ENCODE measurements at regions not wholly inside any gene's neighbourhood (a gene's known extent, or its start where the extent isn't known, plus 50 kb on each side); places are given as distances from the start of the nearest gene placed in this dataset.

DNA sequence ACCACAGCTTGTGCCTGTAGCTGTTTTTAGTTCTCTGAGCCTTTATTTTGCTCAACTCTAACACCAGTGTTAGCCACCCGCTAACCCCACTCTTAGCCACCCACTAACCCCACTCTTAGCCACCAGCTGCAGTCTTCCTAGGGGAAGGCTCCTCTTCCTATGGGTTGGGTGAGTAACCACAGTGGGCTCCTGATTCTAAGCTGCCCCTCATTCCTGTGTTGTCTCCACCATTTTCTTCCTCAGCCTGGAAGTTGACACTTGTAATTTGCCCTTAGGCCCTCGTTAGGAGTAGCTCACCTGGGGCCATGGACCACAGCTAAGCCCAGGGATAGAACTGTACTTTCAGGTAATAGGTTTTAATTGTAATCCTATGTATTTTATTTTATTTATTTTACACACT, 782.9 kb upstream of the TPTE start:
- TF ChIP-seq, protein P1, sequence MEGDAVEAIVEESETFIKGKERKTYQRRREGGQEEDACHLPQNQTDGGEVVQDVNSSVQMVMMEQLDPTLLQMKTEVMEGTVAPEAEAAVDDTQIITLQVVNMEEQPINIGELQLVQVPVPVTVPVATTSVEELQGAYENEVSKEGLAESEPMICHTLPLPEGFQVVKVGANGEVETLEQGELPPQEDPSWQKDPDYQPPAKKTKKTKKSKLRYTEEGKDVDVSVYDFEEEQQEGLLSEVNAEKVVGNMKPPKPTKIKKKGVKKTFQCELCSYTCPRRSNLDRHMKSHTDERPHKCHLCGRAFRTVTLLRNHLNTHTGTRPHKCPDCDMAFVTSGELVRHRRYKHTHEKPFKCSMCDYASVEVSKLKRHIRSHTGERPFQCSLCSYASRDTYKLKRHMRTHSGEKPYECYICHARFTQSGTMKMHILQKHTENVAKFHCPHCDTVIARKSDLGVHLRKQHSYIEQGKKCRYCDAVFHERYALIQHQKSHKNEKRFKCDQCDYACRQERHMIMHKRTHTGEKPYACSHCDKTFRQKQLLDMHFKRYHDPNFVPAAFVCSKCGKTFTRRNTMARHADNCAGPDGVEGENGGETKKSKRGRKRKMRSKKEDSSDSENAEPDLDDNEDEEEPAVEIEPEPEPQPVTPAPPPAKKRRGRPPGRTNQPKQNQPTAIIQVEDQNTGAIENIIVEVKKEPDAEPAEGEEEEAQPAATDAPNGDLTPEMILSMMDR (IDR thresholded peaks at IDR 0.05; ENCODE audit: low read depth, low read length, poor library complexity, severe bottlenecking), result no peak
- TF ChIP-seq EZH2phosphoT487 (IDR thresholded peaks at IDR 0.05; ENCODE audit: borderline replicate concordance, low read length), result no peak

Data from DOHH2 (cell line).